Endothelial cell of umbilical vein (primary cell): ENCODE measurements at regions not wholly inside any gene's neighbourhood (a gene's known extent, or its start where the extent isn't known, plus 50 kb on each side); places are given as distances from the start of the nearest gene placed in this dataset.

Experiments used
- BruUV-seq: library from RNA; stranded (reverse); fragments of 400-500 nt; replicated peaks from 2 replicates; lab custom pipeline; 2021; lab: Mats Ljungman, UMichigan
- CTCF ChIA-PET: fragments of 300-600, 350-600 bp; sonication (Branson Sonifier 250); formaldehyde crosslinking; loops from one replicate; lab custom pipeline; 2021; ENCODE audit warnings: antibody characterized with exemption, inconsistent platforms; lab: Charles Lee
- POLR2A ChIA-PET: fragments of 300-600, 350-600 bp; sonication (Branson Sonifier 250); formaldehyde crosslinking; loops from one replicate; lab custom pipeline; 2021; ENCODE audit warnings: antibody characterized with exemption, inconsistent platforms; lab: Charles Lee
- DNase-seq: peaks from one replicate; pipeline ENCODE4 v3.0.0-alpha.2; 2011; ENCODE audit warnings: low read depth, low spot score
- FAIRE-seq: peaks from 2 replicates; lab custom pipeline; 2011; peaks lifted over from hg19 to GRCh38; lab: Jason Lieb, UNC
- H2AFZ ChIP-seq: 2 replicates; pipeline ENCODE4 v1.6.0; 2012; ENCODE audit warnings: low read depth, low read length, control low read depth, inconsistent platforms
- H3K27ac ChIP-seq: 2 replicates; pipeline ENCODE4 v1.5.1; 2011; ENCODE audit warnings: low read depth, mild to moderate bottlenecking, control low read depth, low read length, moderate library complexity; ENCODE audit not compliant: insufficient read depth
- H3K27me3 ChIP-seq, 2 experiments: 2 replicates each; pipeline versions ENCODE4 v1.6.0 to v1.6.1; 2011; ENCODE audit warnings: low read length in 2 of 2, mixed read lengths in 1 of 2; ENCODE audit not compliant: control insufficient read depth in 2 of 2, insufficient read depth in 2 of 2
- H3K36me3 ChIP-seq, 2 experiments: 2 replicates in 1 of 2; 3 replicates in 1 of 2; pipeline ENCODE4 v1.5.1; 2011; ENCODE audit warnings: low read length in 2 of 2, mild to moderate bottlenecking in 1 of 2, moderate library complexity in 1 of 2; ENCODE audit not compliant: control insufficient read depth in 2 of 2, insufficient read depth in 2 of 2; ENCODE audit errors: extremely low read depth in 1 of 2
- H3K4me1 ChIP-seq: 3 replicates; pipeline ENCODE4 v1.5.1; 2011; ENCODE audit warnings: mild to moderate bottlenecking, low read length; ENCODE audit not compliant: control insufficient read depth, insufficient read depth; ENCODE audit errors: extremely low read depth
- H3K4me2 ChIP-seq: 2 replicates; pipeline ENCODE4 v1.6.1; 2011; ENCODE audit warnings: low read length, control low read depth, mixed read lengths; ENCODE audit not compliant: insufficient read depth
- H3K4me3 ChIP-seq, 3 experiments: fragments of 200-600 bp in 1 of 3; sonication (generic), shearing (Covaris generic) in 1 of 3; replicated peaks in 1 of 3; 2 replicates each; pipeline ENCODE4 v1.5.1; 2011 to 2016; ENCODE audit warnings: control low read depth in 3 of 3, low read length in 3 of 3, mild to moderate bottlenecking in 2 of 3, inconsistent platforms in 1 of 3, low read depth in 1 of 3, moderate library complexity in 1 of 3; ENCODE audit not compliant: insufficient read depth in 1 of 3
- H3K79me2 ChIP-seq: 2 replicates; pipeline ENCODE4 v1.6.0; 2012; ENCODE audit warnings: low read length, inconsistent platforms; ENCODE audit not compliant: control insufficient read depth, insufficient read depth
- H3K9ac ChIP-seq: replicated peaks from 2 replicates; pipeline ENCODE3; 2011; ENCODE audit warnings: low read length, control low read depth; ENCODE audit not compliant: insufficient read depth; ENCODE audit errors: extremely low read depth
- H3K9me1 ChIP-seq: replicated peaks from 3 replicates; pipeline ENCODE4 v1.6.0; 2011; ENCODE audit warnings: mild to moderate bottlenecking, low read length; ENCODE audit not compliant: control insufficient read depth, insufficient read depth; ENCODE audit errors: extremely low read depth
- H3K9me3 ChIP-seq: replicated peaks from 2 replicates; pipeline ENCODE4 v1.5.1; 2012; ENCODE audit warnings: low read length, inconsistent platforms; ENCODE audit not compliant: control insufficient read depth, insufficient read depth
- H4K20me1 ChIP-seq: replicated peaks from 2 replicates; pipeline ENCODE3; 2011; ENCODE audit warnings: mild to moderate bottlenecking, low read length; ENCODE audit not compliant: control insufficient read depth, insufficient read depth; ENCODE audit errors: extremely low read depth
- CTCF ChIP-seq, 2 donors: IDR thresholded peaks; 1 replicate in 1 of 2; 2 replicates in 1 of 2; pipeline ENCODE4 v1.5.1; 2011; ENCODE audit warnings: low read length in 2 of 2, mild to moderate bottlenecking in 2 of 2, moderate library complexity in 2 of 2, control low read depth in 1 of 2, inconsistent platforms in 1 of 2, low read depth in 1 of 2; ENCODE audit not compliant: insufficient read depth in 1 of 2; ENCODE audit errors: extremely low read depth in 1 of 2
- EZH2 ChIP-seq: IDR thresholded peaks from 2 replicates; pipeline ENCODE4 v1.6.1; 2012; ENCODE audit warnings: borderline replicate concordance, low read depth, mild to moderate bottlenecking, moderate library complexity, low read length, inconsistent platforms; ENCODE audit not compliant: severe bottlenecking
- FOS ChIP-seq: IDR thresholded peaks from 2 replicates; pipeline ENCODE4 v1.6.1; 2011; ENCODE audit warnings: mild to moderate bottlenecking, low read length, moderate library complexity, borderline replicate concordance; ENCODE audit not compliant: insufficient read depth
- GATA2 ChIP-seq: IDR thresholded peaks from 2 replicates; pipeline ENCODE4 v1.7.0; 2011; ENCODE audit warnings: low read depth, mild to moderate bottlenecking, moderate library complexity, mixed read lengths, low read length; ENCODE audit not compliant: insufficient read length, insufficient read depth
- JUN ChIP-seq: IDR thresholded peaks from 2 replicates; pipeline ENCODE4 v1.6.1; 2011; ENCODE audit warnings: borderline replicate concordance, low read depth; ENCODE audit not compliant: insufficient read length, insufficient read depth
- POLR2A ChIP-seq: IDR thresholded peaks from 2 replicates; pipeline ENCODE4 v1.6.1; 2012; ENCODE audit warnings: low read depth, mild to moderate bottlenecking, control low read depth, low read length
- POLR2AphosphoS5 ChIP-seq: IDR thresholded peaks from 2 replicates; pipeline ENCODE4 v1.6.1; 2012; ENCODE audit warnings: low read depth, mild to moderate bottlenecking, control low read depth, low read length, moderate library complexity; ENCODE audit not compliant: insufficient read depth
- dilution Hi-C: fragments of 300-500 bp; cut with MboI; formaldehyde crosslinking; loops from one replicate; pipeline ENCODE4 v1.15.0; 2019; ENCODE audit warnings: low sequenced_read_pairs; ENCODE audit not compliant: extremely low pct_ligation_motif_present
- intact Hi-C: fragments of 100-400 bp; cut with micrococcal nuclease; formaldehyde crosslinking; loops from one replicate; pipeline ENCODE4 v1.10.0; 2022

GRCh38 chrX:9383655-9384054 lies 81.2 kb upstream of the TBL1X start:
- H3K9me1 ChIP-seq: no peaks in the 10 kb centered on the region
- CTCF ChIA-PET: no interaction called here
- no peak for FAIRE-seq

More at GRCh38 chrX:9383655-9384054, 81.2 kb upstream of the TBL1X start:
- no peak for DNase-seq
- Histone ChIP-seq H3K9me3 (no peaks in the 10 kb centered on the region), H3K27me3 (no peaks in the 10 kb centered on the region), H3K36me3 (no peaks in the 10 kb centered on the region), H3K27ac (no peak overlapping the region), H3K79me2 (no peaks in the 10 kb centered on the region), H3K4me1 (peaks cover 3% of the 10 kb centered on the region), H3K4me2 (no peak overlapping the region), H4K20me1 (no peaks in the 10 kb centered on the region), H3K4me3 (no peak overlapping the region), H3K9ac (no peak overlapping the region), H2AFZ (no peak overlapping the region)
- no TSS peak for BruUV-seq
- intact Hi-C loops (no loop called here), dilution Hi-C loops (no loop called here)
- POLR2A ChIA-PET: no interaction called here
- no peak for TF ChIP-seq FOS
- no peak for TF ChIP-seq JUN
- no peak for TF ChIP-seq GATA2
- TF ChIP-seq POLR2A: no peak
- TF ChIP-seq EZH2: no peak
- TF ChIP-seq CTCF (IDR thresholded peaks at IDR 0.05; ENCODE audit: extremely low read depth in 1 of 2, insufficient read depth in 1 of 2, low read depth in 1 of 2, low read length in 2 of 2): no peak
- TF ChIP-seq POLR2AphosphoS5: no peak
